ENCODE measurements at regions not wholly inside any gene's neighbourhood (a gene's known extent, or its start where the extent isn't known, plus 50 kb on each side); places are given as distances from the start of the nearest gene placed in this dataset.
A peak's percentile ranks its signal among the peaks of the same experiment; 100 is the strongest.
"Not testable (repeated sequence)": the region's sequence is repeated elsewhere in the genome, so short reads cannot be mapped to it uniquely, and the experiment has no call there.

DNA sequence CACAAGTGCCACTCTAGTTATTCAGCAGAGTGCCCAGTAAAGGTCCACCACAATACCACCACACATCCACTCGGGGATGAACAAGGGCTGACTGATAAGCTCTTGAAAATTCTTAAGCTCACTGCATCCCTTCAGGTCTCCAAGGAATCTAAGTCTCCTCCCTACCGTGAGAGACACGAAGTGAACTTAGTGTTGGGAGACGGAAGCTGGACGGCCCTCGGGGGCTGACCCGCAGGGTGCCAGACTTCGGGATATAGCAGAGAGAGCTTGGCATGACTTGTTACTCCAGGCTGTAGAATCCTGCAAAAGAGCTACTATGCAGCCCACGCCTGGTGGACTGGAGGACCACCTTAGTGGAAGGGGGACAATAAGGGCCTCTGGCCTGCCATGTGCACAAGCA lies 75.1 kb downstream of the LYZL1 start:
- not testable (repeated sequence) for H3K36me3 ChIP-seq; H3K27me3 ChIP-seq; H3K4me3 ChIP-seq; H3K9me3 ChIP-seq (replicated peaks); H3K4me1 ChIP-seq; H3K27ac ChIP-seq; DNase-seq

DNA sequence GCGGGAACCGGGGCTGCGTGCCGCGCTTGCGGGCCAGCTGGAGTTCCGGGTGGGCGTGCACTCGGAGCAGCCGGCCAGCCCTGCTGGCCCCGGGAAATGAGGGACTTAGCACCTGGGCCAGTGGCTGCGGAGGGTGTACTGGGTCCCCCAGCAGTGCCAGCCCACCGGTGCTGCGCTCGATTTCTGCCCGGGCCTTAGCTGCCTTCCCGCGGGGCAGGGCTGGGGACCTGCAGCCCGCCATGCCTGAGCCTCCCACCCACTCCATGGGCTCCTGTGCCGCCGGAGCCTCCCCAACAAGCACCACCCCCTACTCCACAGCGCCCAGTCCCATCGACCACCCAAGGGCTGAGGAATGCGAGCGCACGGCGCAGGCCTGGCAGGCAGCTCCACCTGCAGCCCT lies 77.3 kb downstream of the LYZL1 start:
- peaks cover 10% of the 10 kb centered on the region; the same call in 1 of the 2 replicates for H3K4me1 ChIP-seq
- H3K9me3 ChIP-seq (replicated peaks); DNase-seq; H3K36me3 ChIP-seq; H3K4me3 ChIP-seq; H3K27ac ChIP-seq; H3K27me3 ChIP-seq: not testable (repeated sequence)

DNA sequence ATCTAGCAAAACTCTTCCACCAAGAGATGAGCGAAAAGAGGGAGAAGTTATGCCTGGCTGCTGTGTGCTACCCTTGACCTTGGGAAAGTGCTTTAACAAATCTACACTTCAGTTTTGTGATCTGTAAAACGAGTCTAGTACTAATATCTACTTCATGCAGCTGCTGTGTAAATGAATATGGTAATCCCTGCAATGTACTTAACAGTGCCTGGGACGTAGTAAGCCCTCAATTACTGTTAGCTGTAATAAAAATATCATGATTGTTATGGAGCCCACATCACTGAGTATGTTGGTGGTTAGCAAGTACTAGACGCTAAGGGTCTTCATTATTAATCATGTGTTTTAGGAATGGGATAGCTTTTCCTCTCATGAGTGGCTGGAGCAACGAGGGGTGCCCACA lies 80.5 kb downstream of the LYZL1 start:
- no peaks in the 10 kb centered on the region for H3K36me3 ChIP-seq
- no peaks in the 10 kb centered on the region for H3K9me3 ChIP-seq (replicated peaks)
- no peak overlapping the region for H3K27ac ChIP-seq
- H3K4me3 ChIP-seq: no peak overlapping the region
- DNase-seq: no peak
- H3K27me3 ChIP-seq: no peaks in the 10 kb centered on the region
- H3K4me1 ChIP-seq: peaks cover 10% of the 10 kb centered on the region; the same call in 1 of the 2 replicates

DNA sequence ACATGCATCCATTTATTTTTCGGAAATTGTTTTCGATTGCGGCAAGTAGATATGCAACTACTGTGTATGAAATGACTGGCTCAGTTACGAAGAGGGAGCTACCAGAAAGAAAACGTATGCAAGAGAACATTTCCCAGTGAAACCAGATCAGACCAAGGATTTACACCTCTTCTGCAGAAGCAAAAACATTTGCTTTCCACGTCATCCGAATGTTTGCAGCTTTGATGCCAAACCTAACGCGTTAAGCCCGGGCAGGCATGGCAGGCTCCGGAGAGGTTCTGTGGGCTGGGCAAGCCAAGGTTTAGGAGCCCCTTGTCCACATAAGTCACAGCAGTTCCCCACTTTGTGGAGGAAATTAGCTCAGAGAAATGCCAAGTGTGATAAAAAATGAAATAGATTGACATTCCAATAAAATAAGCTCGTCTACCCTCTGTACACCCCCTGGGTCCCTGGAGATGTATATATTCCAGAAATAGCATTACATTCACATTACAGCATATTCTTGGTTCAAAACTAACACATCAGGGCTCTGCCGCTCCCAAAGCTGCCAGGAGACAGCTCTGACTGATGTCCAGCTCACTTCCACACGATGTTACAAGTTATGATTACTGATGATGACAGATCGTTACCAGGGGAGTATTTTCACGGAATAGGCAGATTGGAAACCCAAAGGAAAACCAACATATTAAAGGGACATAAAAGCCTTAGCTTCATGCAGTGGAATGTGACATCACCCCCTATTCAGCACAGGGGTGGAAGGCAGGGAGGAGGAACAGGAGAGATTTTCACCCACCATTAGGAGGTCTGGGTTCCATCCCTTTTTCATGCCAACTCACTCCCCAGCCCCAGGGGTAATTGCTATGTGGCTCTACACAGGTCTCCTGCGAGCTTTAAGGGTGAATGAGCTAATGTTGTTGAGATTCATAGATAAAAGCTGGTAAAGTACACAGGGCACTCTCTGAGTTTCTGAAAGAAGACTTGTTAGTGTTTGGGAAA lies 81.5 kb downstream of the LYZL1 start:
- peak; percentile 11 to 43 for DNase-seq
- Histone ChIP-seq H3K4me3 (no peak overlapping the region), H3K9me3 (replicated peaks) (no peaks in the 10 kb centered on the region), H3K4me1 (peaks cover 10% of the 10 kb centered on the region; the same call in 1 of the 2 replicates), H3K27ac (no peak overlapping the region), H3K27me3 (no peaks in the 10 kb centered on the region), H3K36me3 (no peaks in the 10 kb centered on the region)

DNA sequence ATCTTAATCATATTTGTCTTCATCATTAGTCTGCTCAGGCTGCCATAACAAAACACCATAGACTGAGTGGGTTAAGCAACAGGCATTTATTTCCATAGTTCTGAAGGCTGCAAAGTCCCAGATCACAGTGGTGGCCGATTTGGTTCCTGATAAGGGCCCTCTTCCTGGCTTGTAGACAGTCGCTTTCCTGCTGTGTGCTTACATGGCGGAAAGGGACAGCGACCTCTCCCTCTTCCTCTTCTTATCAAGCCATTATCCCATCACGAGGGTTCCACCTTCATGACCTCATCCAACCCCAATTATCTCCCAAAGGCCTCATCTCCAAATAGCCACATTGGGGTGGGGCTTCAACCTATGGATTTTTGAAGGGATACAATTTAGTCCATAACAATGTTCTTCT lies 84.0 kb downstream of the LYZL1 start:
- Histone ChIP-seq H3K4me1 (peaks cover 10% of the 10 kb centered on the region; the same call in 1 of the 2 replicates), H3K9me3 (replicated peaks) (no peaks in the 10 kb centered on the region), H3K36me3 (no peaks in the 10 kb centered on the region), H3K4me3 (no peak overlapping the region), H3K27ac (no peak overlapping the region), H3K27me3 (no peaks in the 10 kb centered on the region)
- DNase-seq: no peak

DNA sequence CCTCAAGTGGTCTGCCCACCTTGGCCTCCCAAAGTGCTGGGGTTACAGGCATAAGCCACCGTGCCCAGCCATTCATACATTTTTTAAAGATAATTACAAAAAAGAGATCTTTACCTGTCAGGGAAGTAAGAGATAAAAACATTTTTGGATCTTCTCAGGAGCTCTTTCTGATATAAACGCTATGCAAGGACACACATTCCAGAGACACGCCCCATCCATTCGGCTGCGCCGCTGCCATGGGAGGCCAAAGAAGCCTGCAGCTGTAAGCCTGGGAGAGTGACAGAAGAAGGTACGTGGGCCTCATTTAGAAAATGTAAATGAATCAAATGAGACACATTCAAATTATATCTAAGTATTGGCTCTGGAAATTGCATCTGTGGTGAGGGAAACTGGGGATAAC lies 85.3 kb downstream of the LYZL1 start:
- H3K27me3 ChIP-seq: no peaks in the 10 kb centered on the region
- no peaks in the 10 kb centered on the region for H3K36me3 ChIP-seq
- no peak overlapping the region for H3K4me3 ChIP-seq
- H3K9me3 ChIP-seq (replicated peaks): no peaks in the 10 kb centered on the region
- H3K27ac ChIP-seq: no peak overlapping the region
- peaks cover 10% of the 10 kb centered on the region; the same call in 1 of the 2 replicates for H3K4me1 ChIP-seq
- no peak for DNase-seq

DNA sequence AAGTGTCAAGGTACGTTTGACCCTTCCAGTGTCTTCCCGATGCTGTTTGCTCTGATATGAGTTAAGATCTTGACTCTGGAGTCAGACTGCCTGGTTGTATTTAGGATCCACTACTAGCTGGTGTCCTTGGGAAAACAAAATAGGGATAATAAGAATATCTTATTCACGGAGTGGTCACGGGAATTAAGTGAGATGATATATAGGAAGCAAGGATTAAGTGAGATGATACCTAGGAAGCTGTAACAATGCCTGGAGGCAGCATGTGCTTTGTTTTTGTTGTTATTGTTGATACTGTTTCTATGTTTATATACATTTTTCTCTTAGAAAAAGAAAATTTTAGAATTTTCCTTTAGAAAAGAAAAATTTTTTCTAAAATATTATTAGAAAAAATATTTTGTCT lies 87.0 kb downstream of the LYZL1 start:
- no peak for DNase-seq
- Histone ChIP-seq H3K4me3 (no peak overlapping the region), H3K27me3 (no peaks in the 10 kb centered on the region), H3K9me3 (replicated peaks) (no peaks in the 10 kb centered on the region), H3K36me3 (no peaks in the 10 kb centered on the region), H3K27ac (no peak overlapping the region), H3K4me1 (no peaks in the 10 kb centered on the region)

DNA sequence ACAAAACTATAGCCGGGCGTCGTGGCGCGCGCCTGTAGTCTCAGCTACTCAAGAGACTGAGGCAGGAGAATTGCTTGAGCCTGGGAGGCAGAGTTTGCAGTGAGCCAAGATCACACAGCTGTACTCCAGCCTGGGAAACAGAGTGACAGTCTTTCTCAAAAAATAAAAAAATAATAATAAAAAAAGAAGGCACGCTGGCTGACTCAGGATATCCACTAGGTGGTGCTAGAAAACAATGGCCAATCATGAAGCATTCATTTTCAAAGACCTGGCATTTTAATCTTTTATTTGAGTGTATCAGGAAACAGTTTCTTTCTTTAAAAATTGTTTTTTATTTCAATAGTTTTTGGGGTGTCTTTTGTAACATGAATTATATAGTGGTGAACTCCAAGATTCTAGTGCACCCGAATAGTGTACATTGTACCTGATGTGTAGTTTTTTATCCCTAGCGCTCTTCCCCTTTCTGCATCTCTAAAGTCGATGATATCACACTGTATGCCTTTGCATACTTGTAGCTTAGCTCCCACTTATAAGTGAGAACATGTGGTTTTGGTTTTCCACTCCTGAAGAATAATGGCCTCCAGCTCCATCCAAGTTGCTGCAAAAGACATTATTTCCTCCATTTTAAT lies 88.6 kb downstream of the LYZL1 start:
- H3K9me3 ChIP-seq (replicated peaks): no peaks in the 10 kb centered on the region
- DNase-seq: peak in 1 of 2 experiments; percentile 49
- no peak overlapping the region for H3K4me3 ChIP-seq

DNA sequence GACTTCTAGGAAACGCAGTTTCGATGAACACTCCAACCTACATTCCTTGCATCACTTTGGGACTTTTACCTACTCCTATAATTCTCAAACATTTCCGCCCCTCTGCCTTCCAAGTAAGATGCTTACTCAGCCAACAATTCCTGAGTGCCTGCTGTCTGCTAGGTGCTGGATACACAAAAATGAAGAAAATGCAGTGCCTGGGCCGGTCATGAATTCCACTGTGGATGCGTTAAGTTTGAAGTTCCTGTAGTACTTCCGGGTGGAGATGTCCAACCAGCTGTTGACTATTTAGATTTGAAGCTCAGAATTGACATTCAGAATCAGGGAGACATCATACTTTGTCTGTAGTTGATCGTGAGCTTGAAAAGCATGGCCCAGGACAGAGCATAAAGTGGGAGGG lies 89.2 kb downstream of the LYZL1 start:
- Histone ChIP-seq H3K4me3 (no peak overlapping the region), H3K27me3 (no peaks in the 10 kb centered on the region), H3K4me1 (no peaks in the 10 kb centered on the region), H3K9me3 (replicated peaks) (no peaks in the 10 kb centered on the region), H3K36me3 (no peaks in the 10 kb centered on the region), H3K27ac (no peak overlapping the region)
- no peak for DNase-seq

More for the DNA sequence above, 88.6 kb downstream of the LYZL1 start:
- Histone ChIP-seq H3K27me3 (no peaks in the 10 kb centered on the region), H3K36me3 (no peaks in the 10 kb centered on the region), H3K27ac (no peak overlapping the region), H3K4me1 (no peaks in the 10 kb centered on the region)

DNA sequence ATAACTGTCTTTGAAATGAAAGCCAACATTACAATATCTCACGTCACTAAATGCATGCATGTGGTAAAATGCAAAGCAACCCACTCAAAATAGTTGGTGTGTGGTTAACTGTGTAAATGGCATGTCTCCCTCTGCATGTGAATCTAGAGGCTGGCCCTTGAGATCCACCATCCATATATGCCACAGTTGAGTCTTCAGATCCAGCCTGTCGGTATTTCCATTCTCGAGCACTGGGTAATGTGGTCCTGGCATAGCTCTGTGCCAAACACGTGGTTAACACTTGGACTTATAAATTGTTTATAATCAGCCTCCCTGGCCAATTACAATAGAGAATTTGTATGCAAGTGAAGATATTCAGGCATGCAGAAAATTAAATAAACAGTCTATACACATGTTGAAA lies 90.3 kb downstream of the LYZL1 start:
- Histone ChIP-seq H3K4me3 (no peak overlapping the region), H3K27ac (no peak overlapping the region), H3K36me3 (no peaks in the 10 kb centered on the region), H3K4me1 (no peaks in the 10 kb centered on the region), H3K27me3 (no peaks in the 10 kb centered on the region), H3K9me3 (replicated peaks) (no peaks in the 10 kb centered on the region)
- no peak for DNase-seq

DNA sequence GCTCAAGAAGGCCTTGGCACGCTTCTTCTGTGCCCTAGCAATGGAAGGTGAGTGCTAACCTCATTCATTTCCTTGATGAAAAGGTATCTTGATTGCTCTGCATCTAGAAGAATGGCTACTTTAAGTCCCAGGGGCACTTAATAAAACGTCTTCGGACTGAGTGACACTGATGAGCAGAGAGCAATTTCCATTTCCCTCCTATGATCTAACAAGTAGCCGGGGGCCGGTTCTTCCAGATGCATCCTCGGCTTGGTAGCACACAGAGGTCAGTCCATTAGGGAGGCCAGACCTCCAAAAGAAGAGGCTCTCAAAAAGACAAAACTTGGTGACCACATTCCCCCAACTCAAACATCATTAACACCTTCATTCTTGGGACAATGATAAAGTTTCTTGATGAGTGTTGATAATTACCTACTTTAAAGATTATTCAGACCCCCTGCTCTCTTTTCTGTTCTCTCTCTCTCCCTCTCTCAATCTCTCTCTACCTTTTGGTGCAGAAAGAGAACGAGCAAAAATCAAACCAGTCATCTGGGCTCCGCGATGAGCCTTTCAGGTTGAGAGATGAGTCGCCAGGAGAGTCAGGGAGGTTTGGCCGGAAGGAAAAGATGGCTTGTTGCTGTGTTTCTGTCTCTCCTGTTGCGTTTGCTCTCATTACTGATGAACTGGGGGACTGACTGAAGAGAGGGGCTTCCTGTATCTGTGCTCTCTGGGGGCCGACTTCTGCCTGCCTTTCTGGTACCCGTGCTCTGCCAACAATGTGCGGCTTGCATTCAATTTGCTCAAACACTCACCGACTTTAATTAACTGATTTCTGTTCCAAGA lies 91.1 kb downstream of the LYZL1 start:
- not testable (repeated sequence) for H3K27me3 ChIP-seq; DNase-seq; H3K4me3 ChIP-seq; H3K27ac ChIP-seq; H3K9me3 ChIP-seq (replicated peaks); H3K36me3 ChIP-seq; H3K4me1 ChIP-seq

DNA sequence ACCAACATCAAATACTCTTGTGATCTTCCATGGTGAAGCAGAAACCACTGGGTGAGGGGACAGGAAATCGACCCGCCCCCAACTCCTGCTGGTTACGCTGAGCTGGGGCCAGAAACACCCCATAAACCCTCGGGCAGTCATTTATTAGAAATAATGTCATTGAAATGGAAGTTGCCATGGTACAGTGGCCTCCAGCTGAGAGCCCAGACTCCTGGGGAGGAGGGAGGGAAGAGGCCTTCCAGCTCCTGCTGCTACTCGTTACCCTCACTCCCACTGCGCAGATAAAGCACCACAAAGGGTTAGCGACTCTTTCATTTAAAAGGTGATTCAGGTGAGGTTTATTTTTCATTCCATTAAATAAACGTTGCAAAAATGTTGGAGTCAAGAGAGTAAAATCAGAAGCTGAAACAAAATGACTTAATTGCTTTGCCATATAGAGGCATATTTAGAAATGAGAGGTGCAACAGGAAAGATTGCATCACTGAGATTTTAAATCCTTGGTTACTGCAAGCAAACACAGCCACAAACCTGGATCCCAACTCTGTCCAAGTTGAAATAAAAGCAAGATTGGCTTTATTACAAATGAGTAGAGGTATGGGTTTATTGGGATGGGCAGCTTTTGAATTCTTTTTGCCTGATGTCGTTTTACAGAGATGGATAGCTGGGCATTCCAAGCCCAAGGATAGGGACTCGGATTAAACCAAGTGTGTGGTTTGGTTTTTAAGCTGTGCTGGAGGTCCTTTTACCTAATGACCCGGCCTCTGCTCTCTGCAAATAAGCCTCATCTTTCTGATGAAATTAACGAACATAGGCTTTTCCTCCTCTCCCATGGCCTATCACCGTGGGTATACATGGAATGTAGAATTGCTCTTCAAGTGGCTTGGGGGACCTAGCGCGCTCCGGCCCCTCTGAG lies 92.0 kb downstream of the LYZL1 start:
- not testable (repeated sequence) for DNase-seq; H3K27ac ChIP-seq; H3K4me1 ChIP-seq; H3K9me3 ChIP-seq (replicated peaks); H3K36me3 ChIP-seq; H3K27me3 ChIP-seq; H3K4me3 ChIP-seq

DNA sequence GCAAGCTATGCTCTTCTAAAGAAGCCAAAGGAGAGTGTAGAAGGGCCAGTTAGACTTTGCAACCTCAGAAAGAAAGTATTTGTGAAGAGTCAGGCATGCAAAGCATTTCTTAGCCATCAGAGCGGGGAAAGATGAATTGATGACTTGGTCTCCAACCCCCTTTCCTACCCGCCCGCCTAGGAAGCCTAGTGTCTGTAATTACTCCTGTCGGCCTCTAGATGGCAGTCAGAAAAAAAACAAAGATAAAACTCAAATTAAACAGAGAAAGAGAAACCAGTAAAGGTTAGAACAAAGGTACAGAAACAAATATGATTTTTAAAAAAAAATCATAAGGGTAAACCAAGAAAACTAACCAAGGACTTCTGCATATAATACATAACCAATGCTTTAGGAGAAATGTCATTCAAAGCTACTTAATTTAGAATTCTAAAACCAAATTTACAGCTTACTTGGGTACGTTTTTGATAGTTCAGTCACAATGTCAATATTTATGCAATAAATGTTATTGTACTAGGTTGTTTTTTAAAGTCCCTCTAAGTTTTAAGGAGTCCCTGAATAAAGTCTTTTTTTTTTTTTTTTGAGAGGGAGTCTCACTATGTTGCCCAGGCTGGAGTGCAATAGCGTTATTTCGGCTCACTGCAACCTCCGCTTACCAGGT lies 97.6 kb downstream of the LYZL1 start:
- peaks cover 3% of the 10 kb centered on the region for H3K4me1 ChIP-seq
- no peaks in the 10 kb centered on the region for H3K36me3 ChIP-seq
- H3K9me3 ChIP-seq (replicated peaks): no peaks in the 10 kb centered on the region
- H3K27me3 ChIP-seq: no peaks in the 10 kb centered on the region
- no peak overlapping the region for H3K27ac ChIP-seq
- DNase-seq: peak in 1 of 2 experiments; percentile 53
- no peak overlapping the region for H3K4me3 ChIP-seq

DNA sequence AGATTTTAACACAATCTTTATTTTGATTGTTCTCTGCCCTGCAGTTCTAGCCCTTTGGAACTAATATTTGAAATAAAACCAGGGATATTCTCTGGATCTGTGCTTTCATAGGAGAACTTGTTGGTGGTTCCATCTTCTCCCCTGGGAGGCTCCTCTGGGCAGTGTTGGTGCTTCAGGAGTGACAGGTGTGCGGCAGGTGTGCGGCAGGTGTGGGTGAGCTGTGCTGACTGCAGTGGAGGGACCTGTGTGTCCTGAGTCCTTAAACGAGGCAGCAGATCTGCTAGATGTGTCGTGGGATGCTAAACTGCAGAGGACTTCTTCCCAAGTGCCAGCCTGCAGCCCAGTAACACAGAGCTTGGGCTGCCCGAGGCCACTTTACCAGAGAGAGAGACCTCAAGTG lies 98.4 kb downstream of the LYZL1 start:
- no peak overlapping the region for H3K27ac ChIP-seq
- H3K4me1 ChIP-seq: peaks cover 3% of the 10 kb centered on the region
- DNase-seq: no peak

More for the DNA sequence above, 98.4 kb downstream of the LYZL1 start:
- Histone ChIP-seq H3K9me3 (replicated peaks) (no peaks in the 10 kb centered on the region), H3K36me3 (no peaks in the 10 kb centered on the region), H3K27me3 (no peaks in the 10 kb centered on the region), H3K4me3 (no peak overlapping the region)
